Transverse colon (tissue), 3 donors: ENCODE measurements at regions not wholly inside any gene's neighbourhood (a gene's known extent, or its start where the extent isn't known, plus 50 kb on each side); places are given as distances from the start of the nearest gene placed in this dataset.

Experiments
- POLR2A ChIP-seq: fragments of 450-650 bp; IDR thresholded peaks from one replicate; pipeline ENCODE4 v1.6.1; 2016; ENCODE audit warnings: antibody characterized with exemption, mild to moderate bottlenecking, moderate library complexity
- POLR2AphosphoS5 ChIP-seq, 3 donors: sonication (generic); formaldehyde crosslinking; IDR thresholded peaks; one replicate each; pipeline ENCODE4 v1.6.1; 2016; ENCODE audit warnings: antibody characterized with exemption in 3 of 3

GRCh38 chr12:68477261-68477772, 133.4 kb upstream of the RAP1B start:
- TF ChIP-seq POLR2AphosphoS5 (IDR thresholded peaks at IDR 0.05): no peak
- TF ChIP-seq POLR2A: no peak
